SIG-M5 treated with dmso at 0.1 percent for 504 hours (cell line): ENCODE measurements at regions not wholly inside any gene's neighbourhood (a gene's known extent, or its start where the extent isn't known, plus 50 kb on each side); places are given as distances from the start of the nearest gene placed in this dataset.
"Not testable (repeated sequence)": the region's sequence is repeated elsewhere in the genome, so short reads cannot be mapped to it uniquely, and the experiment has no call there.

Experiments used
- DNase-seq: peaks from one replicate; lab custom pipeline; 2025; ENCODE audit not compliant: unreplicated experiment; lab: John Stamatoyannopoulos, UW

DNA sequence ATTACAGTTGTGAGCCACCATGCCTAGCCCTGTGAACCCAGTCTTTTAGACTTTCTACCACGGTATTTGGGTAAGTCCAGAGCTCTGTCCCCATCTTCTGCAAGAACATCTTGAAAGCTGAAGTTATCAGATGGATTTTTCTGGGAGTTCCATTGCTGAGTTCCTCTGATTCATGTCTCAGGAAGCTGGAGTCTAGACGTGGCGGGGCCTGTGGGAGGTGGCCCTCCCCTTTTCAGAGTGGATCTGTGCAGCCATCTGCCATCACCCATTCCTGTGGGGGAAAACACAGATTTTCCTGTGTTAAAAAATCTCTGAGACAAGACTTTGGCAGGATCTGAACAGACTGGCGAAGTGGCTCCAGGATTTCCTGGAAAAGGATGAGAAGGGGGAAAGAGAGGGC, 234.3 kb downstream of the NPIPA7 start:
- DNase-seq = not testable (repeated sequence)

DNA sequence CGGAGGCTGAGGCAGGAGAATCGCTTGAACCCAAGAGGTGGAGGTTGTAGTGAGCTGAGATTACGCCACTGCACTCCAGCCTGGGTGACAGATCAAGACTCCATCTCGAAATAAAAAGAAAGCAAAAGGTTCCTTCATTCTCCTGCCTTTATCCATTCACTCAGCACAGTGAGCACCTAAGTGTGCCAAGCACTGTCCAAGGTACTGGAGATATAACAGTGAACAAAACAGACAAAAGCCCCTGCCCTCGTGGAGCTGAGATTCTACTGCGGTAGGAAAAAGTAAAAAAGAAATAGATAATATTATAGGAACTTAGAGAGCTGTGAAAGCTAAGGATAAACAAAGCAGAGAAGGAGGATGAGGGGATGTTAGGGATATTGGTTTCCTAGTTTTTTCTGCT, 235.5 kb downstream of the NPIPA7 start:
- not testable (repeated sequence) for DNase-seq

DNA sequence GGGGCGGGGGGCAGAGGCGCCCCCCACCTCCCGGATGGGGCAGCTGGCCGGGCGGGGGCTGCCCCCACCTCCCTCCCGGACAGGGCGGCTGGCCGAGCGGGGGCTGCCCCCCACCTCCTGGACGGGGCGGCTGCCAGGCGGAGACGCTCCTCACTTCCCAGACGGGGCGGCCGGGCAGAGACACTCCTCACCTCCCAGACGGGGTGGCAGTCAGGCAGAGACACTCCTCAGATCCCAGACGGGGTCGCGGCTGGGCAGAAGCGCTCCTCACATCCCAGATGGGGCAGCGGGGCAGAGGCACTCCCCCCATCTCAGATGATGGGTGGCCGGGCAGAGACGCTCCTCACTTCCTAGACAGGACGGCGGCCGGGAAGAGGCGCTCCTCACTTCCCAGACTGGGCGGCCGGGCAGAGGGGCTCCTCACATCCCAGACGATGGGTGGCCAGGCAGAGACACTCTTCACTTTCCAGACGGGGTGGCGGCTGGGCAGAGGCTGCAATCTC, 240.1 kb downstream of the NPIPA7 start:
- not testable (repeated sequence) for DNase-seq

DNA sequence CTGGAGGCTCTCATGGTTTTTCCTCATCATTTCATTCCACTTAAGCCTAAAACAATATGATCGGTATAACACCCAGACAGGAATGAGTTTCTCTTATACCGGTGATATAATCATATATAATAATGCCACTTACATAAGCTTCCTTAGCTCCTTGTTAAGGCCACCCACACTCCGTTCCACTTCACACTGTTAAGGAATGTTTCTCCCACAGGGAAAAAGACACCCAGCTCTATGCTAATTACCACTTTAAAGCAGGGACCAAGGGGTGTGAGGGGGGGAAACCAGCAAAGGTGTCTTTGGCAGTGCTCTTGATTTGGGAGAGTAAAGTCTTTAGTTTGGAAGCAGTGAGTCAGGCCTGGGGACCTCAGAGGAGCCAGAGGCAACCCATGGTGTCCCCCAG, 245.4 kb downstream of the NPIPA7 start:
- DNase-seq = not testable (repeated sequence)

DNA sequence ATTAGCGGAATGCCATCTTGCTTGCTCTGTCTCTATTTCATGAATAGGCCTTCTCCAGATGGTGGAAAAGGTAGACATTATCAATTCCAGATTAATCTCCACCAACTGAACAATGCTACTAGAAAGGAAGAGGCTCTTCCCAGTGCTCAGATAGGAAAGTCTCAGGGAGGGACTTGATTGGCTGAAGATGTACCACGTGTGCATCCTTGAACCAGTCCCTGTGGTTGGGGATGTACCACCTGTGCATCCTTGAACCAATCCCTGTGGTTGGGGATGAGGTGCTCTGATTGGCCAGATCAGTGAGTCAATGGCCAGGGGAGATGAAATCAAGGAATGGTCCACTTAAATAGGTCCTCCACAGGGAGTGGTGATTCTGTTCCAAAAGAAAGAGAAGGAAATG, 246.2 kb downstream of the NPIPA7 start:
- DNase-seq = not testable (repeated sequence)

DNA sequence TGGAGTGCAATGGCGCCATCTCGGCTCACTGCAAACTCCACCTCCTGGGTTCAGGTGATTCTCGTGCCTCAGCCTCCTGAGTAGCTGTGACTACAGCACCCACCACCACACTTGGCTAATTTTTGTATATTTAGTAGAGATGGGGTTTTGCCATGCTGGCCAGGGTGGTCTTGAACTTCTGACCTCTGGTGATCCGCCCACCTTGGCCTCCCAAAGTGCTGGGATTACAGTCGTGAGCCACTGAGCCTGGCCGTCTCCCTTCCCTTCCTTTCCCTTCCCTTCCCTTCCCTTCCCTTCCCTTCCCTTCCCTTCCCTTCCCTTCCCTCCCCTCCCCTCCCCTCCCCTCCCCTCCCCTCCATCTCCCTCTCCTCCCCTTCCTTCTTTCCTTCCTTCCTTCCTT, 248.9 kb downstream of the NPIPA7 start:
- DNase-seq = not testable (repeated sequence)

DNA sequence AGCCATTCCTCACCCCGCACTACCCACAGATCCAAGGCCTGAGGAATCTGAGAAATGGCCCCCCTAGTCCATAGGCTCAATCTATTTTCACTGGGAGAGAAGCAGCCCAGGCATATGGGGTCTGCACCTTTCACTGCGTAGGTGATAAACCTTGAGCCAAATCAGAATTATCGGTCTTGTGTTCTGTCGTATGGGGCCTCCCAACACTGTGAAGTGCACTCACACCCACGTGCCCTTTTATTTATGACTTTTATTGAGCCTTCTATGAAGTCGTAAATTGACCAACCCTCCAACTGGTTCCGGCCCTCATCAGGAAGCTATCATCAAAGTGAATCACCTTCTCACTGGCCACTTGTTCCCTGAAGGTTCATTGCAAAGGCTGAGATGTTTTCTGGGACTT, 259.3 kb downstream of the NPIPA7 start:
- not testable (repeated sequence) for DNase-seq

DNA sequence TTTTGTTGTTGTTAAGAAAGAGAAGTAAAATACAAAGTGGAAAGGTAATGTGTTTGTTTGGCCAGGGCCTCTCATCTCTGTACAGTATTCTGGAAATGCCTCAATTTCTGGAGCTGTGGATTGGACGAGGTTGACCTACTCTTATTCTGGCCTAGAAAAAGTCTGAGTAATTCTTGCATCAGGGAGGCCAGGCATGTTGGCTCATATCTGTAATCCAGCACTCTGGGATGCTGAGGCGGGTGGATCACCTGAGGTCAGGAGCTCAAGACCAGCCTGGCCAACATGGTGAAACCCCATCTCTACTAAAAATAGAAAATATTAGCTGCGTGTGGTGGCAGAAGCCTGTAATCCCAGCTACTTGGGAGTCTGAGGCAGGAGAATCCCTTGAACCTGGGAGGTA, 259.8 kb downstream of the NPIPA7 start:
- DNase-seq = not testable (repeated sequence)

DNA sequence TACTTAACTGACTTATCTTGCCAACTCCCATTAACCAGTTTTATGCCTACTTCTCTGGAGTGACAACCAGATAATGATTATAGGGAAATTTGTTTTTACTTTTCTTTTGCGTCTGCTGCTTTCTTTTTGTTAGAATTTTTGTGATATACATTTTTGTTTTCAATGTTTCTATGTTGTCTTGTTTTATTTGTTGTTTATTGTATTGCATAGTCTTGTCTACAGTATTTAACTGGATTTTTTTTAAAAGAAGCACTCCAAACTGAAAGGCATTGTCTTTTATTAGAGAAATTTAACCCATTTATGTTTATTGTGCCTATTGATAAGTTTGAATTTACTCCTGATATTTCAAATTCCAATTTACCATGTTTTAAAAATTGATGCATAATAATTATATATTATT, 264.9 kb downstream of the NPIPA7 start:
- not testable (repeated sequence) for DNase-seq

DNA sequence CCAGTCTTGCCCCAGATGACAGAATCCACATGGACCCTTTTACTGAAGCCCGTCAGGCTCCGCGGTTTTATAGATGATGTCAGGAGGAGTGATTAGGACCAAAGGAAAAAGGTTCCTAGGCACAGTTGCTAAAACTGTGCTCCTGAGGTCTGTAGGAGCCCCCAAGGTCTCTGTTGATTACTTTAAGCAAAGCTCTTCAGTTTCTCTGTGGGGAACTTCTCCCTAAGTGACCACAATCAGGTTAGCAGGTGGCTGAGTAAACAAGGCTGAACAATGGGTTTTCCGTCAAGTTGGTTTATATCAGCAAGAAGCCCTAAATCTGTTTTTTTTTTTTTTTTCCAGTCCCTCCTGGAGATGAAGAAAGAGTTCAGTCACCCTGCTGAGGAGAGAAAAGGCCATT, 269.1 kb downstream of the NPIPA7 start:
- not testable (repeated sequence) for DNase-seq

DNA sequence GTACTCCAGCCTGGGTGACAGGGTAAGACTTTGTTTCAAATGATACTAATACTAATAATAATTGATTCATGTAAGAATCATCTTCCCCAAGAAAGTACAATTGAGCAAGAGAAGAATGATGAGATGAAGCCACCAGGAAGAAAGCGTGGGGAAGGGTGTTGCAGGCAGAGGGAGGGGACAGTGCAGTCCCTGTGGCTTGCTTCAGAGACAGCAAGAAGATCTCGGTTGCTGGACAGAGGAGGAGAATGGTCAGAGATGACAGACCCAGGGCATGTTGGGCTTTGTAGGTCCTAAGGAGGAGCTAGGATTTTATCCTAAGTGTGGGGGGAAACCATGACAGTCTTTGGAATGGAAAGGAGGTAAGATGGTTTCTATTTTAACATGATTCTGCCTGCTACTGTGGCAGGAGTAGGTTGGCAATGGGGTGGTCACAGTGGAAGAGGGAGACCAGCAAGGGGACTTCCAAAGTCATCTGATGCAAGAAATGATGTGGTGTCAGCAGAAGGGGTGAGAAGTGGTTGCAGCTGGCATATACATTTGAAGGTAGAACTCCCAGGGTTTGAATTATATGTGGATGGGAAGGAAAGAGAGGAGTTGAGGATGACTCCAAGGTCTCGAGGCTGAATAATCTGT, 293.4 kb downstream of the NPIPA7 start:
- DNase-seq = not testable (repeated sequence)

DNA sequence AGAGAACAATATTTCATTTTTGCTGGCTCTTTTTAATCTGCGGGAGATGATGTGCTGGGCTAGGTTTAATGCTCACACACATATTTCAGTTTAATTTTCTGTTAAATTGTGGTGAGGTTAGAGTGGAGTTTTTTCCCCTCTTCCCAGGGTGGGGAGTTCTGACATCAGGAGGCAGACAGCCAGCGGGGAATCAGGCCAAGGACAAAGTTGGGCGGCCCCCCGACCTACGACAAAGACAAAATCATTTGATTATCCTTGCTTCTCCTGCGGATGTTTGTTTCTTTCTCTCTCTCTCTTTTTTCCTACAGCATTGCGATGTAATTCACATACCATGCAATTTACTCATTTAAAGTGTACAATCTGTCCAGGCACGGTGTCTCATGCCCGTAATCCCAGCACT, 295.9 kb downstream of the NPIPA7 start:
- DNase-seq = not testable (repeated sequence)

DNA sequence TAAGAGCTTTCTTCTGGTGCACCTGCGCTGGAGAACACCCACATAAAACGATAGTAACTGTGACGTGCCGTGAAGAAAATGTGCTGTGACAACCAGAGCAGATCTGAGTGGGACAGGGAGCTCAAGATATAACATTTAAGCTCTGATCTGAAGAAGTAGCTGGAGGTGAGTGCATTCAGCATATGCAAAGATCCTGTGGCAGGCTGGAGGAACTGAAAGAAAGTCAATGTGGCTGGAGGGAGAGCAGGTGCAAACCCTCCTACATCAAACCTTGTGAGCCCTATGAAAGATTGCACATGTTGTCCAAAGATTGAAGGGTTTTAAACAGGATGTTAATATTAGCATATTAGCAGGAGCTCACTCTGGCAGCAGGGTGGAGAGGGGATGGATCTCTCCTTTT, 342.9 kb downstream of the NPIPA7 start:
- not testable (repeated sequence) for DNase-seq

DNA sequence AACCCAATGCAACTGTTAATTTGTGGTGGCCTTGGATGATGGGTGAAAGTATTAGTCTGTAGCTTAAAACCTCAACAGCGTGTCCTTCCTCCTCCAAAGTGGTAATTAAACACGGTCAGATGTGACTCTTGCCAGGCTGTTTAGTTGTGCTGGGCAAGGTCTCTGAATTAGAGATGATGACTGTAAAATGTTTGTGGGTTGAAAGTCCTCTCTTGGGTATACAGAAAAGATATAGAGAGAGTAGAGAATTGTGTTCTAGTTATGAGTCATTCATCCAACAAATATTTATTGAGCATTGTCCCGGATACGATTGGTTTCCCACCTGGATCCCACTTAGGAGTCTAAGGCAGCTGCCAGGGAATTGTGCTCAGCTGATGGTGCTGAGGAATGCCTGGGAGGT, 343.7 kb downstream of the NPIPA7 start:
- not testable (repeated sequence) for DNase-seq

DNA sequence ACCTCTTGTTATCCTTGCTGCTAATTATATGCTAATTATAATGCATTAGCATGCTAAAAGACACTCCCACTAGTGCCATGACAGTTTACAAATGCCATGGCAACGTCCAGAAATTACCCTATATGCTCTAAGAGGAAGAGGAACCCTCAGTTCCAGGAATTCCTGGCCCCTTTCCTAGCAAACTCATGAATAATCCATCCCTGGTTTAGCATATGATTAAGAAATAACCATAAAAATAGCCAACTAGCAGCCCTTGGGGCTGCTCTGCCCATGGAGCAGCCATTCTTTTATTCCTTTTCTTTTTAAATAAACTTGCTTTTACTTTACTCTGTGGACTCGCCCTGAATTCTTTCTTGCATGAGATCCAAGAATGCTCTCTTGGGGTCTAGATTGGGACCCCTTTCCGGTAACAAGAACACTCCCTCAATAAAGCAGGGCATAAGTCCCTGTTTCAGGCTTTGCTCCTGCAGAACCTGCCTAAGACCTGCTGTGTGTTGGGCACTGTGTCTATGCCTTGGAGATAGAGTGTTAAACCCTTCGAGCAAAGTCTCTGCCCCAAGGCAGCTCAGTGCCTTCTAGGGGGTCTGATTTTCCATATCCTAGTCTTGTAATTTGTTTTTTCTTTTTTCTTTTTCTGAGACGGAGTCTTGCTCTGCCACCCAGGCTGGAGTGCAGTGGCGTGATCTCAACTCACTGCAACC, 345.0 kb downstream of the NPIPA7 start:
- not testable (repeated sequence) for DNase-seq

DNA sequence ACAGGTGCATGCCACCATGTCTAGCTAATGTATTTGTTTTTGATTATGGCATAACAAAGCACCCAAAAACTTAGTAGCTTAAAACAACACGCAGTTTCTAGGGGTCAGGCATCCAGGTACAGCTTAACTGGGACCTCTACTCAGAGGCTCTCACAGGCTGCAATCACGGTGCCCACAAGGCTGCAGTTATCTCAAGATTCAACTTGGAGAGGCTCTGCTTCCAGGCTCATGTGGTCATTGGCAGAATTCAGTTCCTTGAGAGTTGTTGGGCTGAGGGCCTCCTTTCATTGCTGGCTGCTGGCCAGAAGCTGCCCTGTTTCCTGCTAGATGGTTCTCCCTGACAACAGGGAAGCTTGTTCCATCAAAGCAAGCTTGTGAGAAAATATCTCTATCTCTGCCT, 348.1 kb downstream of the NPIPA7 start:
- not testable (repeated sequence) for DNase-seq

DNA sequence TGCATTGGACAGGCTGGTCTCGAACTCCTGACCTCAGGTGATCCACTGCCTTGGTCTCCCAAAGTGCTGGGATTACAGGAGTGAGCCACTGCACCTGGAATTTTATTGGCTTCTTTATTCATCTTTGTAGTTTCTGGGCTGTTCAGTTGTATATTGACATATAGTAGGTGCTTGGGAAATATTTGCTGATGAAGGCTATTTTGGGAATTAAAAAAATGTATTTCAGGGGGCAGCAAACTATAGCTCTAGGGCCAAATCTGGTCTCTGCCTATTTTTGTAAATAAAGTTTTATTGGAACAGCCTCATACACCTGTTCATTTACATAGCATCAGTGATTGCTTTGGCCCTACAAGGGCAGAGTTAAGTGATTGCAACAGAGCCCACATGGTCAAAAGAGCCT, 363.6 kb downstream of the NPIPA7 start:
- not testable (repeated sequence) for DNase-seq

DNA sequence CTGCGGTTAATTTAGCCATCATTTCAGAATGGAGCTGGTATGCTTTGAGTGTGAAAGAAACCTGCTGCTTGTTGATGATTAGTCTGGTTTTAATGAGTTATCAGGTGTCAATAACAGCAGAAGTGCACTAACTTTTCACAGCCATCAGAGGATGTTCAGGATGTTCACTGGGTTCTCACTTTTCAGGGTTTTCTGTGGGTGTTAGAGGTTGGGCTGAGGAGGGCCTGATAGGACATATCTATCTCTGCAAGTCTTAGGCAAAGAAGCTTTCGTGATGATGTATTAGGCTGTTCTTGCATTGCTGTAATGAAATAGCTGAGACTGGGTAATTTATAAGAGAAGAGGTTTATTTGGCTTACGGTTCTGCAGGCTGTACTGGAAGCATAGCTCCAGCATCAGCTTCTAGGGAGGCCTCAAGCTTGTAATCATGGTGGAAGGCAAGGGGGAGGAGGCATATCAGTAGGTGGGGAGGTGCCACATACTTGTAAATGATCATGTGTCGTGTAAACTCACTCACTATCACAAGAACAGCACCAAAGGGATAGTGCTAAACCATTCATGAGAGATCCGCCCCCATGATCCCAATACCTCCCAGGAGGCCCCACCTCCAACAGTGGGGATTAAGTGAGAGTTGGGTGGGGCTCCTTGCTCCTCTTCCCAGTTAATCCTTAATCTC, 376.2 kb downstream of the NPIPA7 start:
- DNase-seq = not testable (repeated sequence)

DNA sequence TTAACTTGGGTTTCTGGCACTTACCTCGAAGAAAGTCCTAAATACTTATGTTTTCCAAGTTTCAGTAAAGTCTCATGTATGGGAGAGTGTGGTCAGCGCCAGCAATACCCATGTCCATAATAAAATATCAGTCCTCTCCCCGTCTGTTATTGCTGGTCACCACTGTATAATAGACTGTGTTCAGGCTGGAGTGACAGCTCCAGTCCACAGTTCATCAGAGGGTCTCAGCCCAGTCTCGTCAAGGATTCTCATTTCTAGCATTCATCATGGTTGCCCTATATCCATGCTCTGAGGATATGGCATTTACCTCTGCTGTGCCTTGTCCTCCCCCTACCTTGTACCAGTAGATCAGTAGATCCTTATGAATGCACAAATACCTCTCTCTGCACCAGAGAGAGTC, 384.5 kb downstream of the NPIPA7 start:
- no peak for DNase-seq

DNA sequence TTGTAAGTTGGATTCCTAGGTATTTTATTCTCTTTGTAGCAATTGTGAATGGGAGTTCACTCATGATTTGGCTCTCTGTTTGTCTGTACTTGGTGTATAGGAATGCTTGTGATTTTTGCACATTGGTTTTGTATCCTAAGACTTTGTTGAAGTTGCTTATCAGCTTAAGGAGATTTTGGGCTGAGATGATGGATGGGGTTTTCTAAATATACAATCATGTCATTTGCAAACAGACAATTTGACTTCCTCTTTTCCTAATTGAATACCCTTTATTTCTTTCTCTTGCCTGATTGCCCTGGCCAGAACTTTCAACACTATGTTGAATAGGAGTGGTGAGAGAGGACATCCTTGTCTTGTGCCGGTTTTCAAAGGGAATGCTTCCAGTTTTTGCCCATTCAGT, 391.8 kb downstream of the NPIPA7 start:
- not testable (repeated sequence) for DNase-seq

DNA sequence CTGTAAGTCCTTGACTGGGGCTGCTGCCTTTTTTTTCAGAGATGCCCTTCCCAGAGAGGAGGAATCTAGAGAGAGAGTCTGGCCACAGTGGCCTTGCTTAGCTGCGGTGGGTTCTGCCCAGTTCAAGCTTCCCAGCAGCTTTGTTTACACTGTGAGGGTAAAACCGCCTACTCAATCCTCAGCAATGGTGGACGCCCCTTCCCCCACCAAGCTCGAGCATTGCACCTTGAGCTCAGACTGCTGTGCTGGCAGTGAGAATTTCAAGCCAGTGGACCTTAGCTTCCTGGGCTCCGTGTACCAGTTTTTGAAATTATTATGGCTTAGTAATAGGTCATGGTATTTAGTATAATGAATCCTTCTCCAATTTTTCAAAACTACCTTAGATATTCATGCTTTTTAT, 395.4 kb downstream of the NPIPA7 start:
- DNase-seq = no peak

DNA sequence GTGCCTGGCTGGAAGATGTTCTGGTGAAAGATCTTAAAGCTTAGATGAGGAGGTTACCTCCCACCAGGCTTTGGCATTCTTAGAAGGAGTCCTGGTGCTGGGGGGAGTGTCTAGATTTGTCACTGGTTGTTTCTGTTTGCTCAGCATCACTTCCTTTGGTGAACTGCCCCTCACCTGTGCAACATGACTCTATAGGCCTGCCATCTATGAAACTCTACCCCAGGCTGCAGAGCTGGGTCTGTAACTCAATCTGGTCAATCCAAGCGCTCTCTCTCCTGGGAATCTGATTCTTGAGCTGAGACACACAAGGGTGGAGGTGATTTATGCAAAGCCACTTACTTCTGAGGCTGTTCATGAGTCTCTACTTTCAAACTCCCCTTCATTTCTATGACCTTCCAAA, 399.4 kb downstream of the NPIPA7 start:
- DNase-seq = no peak
